ENCODE measurements at regions not wholly inside any gene's neighbourhood (a gene's known extent, or its start where the extent isn't known, plus 50 kb on each side); places are given as distances from the start of the nearest gene placed in this dataset.

DNA sequence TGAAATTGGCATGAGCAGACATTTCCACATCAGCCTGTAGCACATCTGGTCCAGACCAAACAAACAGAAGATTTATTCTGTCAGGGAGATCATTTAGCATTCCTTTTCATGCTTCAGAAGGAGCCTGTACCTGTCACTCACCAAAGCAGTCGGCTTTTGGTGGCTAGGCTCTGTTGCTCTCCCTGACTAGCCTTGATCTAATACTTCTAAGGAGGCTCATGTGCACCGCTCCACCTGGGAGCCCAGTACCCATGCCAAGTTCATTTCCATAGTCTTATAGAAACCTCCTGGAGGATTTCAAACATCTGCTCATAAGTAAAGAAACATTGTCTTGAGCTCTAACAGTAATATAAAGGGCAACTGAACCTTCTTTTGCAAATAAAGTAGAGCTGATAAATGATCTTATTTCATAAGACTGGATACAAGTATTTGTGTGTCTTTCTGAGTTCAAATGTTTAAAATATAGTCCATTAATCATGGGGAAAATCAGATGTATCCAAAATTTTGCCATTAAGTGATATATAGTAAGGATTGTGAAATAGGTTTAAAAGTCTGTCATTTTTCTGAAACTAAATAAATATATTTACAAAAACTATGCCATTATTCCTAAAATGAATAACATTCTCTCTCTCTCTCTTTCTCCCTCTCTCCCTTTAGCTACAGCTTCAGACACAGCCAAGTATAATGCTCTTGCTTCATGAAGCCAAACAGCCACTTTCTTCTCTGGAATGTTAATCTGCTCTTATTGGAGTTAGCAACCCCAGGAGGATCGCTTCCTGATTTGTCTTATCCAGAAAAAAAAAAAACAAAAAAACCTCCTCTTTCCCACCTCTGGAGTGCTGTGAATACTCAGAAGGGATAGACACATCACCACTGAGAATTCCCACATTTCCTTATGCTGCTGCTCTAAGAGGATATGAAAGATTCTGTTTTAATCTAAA is 192.7 kb upstream of the TFAP2D start:
- TF ChIP-seq CTCF (IDR thresholded peaks at IDR 0.05) (no peak), EZH2 (IDR thresholded peaks at IDR 0.05) (no peak)

All from neural progenitor cell (in vitro differentiated cells).